ENCODE measurements at regions not wholly inside any gene's neighbourhood (a gene's known extent, or its start where the extent isn't known, plus 50 kb on each side); places are given as distances from the start of the nearest gene placed in this dataset.

DNA sequence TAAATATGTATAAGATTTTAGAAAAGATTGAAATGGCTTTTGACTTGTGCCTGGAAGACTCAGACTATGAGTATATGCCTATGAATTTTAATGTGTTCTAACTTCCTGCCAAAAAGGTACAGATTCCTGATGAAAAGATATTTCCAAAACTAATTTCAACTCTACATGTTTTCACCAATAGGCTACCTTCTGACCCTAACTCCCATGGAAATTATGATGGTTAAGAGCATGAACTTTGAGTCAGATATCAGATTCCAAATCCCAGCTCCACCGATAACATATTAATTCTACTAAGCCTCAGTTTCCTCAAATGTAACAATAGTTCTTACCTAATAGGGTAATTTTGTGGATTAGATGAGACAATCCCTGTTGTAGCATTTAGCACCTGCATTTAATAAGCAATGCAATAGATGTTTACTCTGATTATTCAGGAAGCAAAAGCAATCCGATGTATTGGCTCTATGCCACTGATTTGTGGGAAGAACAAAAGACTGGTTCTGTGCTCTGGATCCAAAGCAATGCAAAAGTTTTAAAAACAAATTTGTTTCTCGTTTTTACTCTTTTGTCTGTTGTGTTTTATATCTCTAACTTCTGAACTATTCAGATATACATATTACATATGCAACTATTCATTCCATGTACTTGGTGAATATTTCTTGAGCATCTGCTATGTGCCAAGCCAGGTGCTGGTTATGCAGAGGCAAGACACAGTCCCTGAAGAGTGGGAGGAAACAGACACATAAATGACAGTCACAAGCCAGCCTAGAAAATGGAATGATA, 115.4 kb downstream of the GATA6 start:
- no peak for TF ChIP-seq YY1 (IDR thresholded peaks at IDR 0.05; ENCODE audit: insufficient read depth, insufficient read length)
- TF ChIP-seq ZNF274 (IDR thresholded peaks at IDR 0.05; ENCODE audit: low read depth, low read length): no peak
- no peak for TF ChIP-seq SUZ12 (IDR thresholded peaks at IDR 0.05; ENCODE audit: extremely low read depth, insufficient read depth, insufficient read length)
